ENCODE measurements at regions not wholly inside any gene's neighbourhood (a gene's known extent, or its start where the extent isn't known, plus 50 kb on each side); places are given as distances from the start of the nearest gene placed in this dataset.

DNA sequence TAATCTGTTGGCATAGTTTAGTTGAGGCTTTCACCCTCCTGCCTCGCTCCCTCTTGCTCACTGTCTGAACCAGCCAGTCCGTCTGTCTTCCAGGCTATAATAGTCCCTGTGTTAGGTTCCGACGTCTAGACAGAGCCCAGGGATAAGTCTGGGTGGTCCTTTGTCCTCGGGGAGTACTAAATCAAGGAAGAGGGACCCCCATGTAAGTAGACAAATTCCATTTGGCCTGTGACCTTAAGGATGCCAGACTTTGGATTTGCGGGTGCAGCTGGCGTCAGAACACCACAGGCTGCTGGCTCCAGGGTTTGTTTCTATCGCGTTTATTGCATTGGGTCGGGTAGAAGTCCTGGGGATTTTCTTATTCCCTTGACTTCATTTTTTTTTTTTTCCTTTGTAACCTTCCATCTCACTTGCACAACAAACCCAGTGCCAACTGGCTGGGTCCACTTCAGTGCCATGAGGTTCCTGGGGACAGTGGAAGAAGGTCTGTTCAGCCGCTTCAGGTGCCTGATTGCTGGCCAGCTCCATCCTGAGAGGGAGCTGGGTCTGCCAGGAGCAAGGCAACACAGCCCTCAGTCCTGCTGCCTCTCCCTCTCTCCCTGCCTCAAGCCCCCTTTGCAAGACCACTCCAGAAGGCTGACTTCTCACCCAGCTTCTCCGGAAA, 95.4 kb upstream of the KLHL25 start:
- DNase-seq = no peak

DNA sequence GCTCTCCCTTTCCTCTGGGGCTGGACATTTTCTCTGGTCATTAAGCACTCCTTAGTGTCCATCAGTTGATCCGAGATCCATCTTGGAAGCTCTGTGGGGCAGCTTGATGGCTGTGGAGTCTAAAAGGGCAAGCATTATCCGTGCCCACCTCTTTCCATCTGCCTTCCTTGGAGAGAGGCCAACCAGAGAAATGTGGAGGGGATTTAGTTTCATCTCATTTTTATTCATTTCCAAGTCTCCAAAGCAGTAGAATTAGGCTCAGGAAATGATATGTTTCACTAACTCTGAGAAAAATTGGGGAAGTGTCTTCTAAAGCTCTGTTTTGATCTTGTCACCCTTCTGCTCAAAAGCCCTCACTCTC, 95.9 kb upstream of the KLHL25 start:
- DNase-seq = no peak

DNA sequence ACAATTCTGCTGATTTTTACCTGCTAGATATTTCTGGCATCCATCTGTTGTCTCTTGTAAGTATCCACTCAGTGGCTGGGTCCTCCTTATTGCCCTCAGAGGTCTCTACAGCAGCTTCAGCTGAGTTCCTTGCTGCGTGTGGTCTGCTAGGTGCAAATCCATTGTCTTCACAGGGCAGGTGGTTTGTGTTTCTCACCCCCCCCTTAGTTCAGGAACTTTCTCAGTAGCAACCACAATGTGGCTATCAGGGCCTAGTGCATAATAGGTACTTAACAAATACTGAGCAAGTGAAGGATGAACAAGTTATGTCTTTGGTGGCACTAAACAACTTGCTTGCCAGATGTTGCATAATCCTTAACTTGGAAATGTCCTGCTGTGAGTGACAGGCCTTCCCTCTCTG, 96.7 kb upstream of the KLHL25 start:
- no peak for DNase-seq

DNA sequence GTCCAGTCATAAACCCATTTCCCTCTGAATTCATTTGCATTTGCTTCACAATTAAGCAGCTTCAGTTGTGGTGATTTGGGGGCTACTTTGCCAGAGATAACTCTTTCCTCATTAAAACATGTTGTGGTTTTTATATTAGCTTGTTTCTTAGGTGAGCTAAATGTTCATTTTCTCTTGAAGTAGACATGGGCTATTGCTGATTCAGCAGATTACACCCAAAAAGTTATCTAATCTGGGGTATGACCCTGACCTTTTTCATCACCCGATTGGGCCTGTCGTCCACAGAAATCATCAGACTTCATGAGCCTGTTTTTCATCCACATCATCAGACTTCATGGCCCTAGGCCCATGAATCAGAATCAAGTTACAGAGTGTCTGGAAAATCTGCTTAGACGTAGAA, 97.5 kb upstream of the KLHL25 start:
- DNase-seq = no peak

DNA sequence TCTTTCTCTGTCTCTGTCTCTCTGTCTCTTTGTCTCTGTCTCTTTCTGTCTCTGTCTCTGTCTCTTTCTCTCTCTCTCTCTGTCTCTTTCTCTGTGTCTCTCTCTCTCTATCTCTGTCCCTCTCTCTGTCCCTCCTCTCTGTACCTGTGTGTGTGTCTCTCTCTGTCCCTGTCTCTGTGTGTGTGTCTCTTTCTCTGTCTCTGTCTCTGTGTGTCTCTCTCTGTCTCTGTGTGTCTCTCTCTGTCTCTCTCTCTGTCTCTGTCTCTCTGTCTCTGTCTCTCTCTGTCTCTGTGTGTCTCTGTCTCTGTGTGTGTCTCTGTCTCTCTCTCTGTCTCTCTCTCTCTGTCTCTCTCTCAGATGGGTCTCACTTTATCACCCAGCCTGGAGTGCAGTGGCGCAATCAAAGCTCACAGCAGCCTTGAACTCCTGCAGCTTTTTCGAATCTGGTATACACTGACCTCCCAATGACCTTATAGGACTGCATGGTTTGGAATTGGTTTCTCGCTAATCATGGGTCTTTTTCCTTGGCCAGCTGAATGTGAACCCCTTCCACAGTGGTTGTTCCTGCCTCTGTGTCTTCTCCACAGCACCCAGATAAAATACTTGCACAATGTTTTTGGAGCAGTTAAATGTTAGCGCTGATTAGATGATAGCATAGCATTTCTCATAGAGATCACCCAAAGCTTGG, 102.6 kb upstream of the KLHL25 start:
- no peak for DNase-seq

GRCh38 chr15:85897895-85898717, 103.4 kb upstream of the KLHL25 start:
- DNase-seq = no peak

DNA sequence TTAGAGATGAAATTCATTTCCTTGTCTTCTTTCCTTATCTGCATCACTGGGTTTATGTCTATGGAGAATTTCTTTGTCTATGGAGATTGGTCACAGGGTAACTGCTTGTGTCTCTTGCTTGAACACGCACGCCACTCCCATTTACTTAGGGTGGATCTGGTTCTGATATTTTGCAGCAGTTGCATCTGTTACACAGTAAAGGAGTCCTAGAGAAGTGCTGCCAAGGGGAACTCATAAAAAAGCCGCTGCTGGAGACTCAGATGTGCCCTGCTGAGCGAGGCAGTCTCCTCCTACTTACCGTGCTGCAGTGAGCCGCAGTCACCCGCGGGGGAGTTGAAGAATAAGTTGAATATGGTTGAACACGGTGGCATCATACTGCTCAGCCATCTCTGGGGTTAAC, 105.2 kb upstream of the KLHL25 start:
- peak; percentile 27 for DNase-seq

GRCh38 chr15:85905751-85906450, 111.2 kb upstream of the KLHL25 start:
- no peak for DNase-seq

DNA sequence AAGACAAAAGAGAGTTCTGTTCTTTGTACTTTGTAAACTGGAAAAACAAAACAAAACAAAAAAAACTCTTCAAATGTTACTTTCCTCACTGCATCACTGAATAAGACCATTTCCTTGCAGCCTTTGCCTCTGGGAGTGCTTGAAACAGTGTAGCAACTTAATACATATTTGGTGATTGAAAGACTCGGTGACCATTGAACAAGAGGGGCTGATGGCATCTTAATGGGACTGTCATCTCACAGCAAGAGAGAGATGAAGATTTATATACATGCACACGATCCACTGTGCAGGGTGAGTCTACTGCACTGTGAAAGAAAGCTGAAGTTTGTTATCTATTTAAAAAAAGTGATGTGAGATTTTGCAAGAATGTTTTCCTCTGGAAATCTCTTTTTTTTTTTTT, 111.9 kb upstream of the KLHL25 start:
- no peak for DNase-seq

GRCh38 chr15:85910834-85911233, 116.1 kb upstream of the KLHL25 start:
- DNase-seq = no peak

- DNase-seq = no peak
Measured at GRCh38 chr15:85913461-85913860, 118.7 kb upstream of the KLHL25 start.

- peak; percentile 37 for DNase-seq
Measured at GRCh38 chr15:85920956-85921355, 126.2 kb upstream of the KLHL25 start.

- DNase-seq = no peak
Measured at GRCh38 chr15:85924088-85924487, 129.4 kb upstream of the KLHL25 start.

DNA sequence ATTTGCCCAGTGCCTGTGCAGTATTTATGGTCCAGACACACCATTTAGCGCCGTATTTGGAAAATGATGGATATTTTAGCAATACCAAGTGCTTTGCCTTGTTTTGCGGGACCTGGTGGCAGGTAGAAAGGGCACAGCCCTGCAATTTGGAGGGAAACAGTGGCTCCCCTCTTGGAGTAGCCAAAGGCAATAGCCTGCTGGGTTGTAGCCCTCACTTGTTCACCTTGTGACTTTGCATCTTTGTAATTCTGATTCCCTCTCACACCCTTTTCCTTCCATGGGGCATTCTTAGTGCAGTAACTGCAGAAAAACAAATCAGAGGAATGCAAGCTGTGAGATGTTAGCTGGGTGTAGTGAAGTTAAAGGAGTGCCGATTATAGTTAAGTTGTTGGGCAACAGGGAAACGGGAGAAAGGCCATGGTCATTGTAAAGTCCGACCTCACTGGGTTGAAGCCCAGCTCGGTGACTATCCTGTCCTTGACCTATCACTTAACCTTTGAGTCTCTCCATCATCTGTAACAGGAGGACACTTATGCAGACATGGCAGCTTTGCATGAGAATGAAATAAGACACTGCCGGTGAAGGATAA, 131.0 kb upstream of the KLHL25 start:
- DNase-seq = no peak

- no peak for DNase-seq
Measured at GRCh38 chr15:85926834-85927233, 132.1 kb upstream of the KLHL25 start.

- DNase-seq = no peak
Measured at GRCh38 chr15:85927931-85928537, 133.3 kb upstream of the KLHL25 start.

DNA sequence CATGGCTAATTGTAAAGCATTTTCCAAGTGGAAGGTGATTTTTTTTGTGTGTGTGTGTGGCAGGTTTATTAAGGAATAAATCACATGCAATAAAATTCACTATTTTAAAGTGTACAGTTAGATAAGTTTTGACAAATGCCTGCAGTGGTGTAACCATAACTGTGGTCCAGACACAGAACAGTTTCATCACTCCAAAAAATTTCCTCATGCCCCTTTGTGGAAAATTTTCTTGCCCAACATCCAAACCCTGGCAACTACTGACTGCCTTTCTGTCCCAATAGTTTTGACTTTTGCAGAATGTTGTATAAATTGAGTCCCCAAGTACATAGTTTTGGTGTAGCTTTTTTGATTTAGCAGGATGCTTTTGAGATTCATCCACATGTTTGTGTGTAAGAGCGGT, 135.1 kb upstream of the KLHL25 start:
- no peak for DNase-seq

DNA sequence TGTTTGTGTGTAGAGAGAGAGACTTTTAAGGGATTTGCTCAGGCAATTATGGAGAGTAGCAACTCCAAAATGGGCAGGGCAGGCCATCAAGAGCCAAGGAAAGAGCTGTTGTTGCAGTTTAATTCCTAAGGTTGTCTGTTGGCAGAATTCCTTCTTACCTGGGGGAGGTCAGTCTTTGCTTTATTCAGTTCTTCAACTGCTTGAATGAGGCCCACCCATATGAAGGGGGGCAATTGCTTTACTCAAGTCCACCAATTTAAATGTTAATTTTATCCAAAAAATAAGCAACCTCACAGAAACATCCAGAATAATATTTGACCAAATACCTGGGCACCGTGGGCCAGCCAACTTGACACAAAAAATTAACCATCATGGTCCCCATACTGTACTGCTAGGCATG, 137.7 kb upstream of the KLHL25 start:
- DNase-seq = no peak

- no peak for DNase-seq
Measured at GRCh38 chr15:85934691-85935090, 140.0 kb upstream of the KLHL25 start.

DNA sequence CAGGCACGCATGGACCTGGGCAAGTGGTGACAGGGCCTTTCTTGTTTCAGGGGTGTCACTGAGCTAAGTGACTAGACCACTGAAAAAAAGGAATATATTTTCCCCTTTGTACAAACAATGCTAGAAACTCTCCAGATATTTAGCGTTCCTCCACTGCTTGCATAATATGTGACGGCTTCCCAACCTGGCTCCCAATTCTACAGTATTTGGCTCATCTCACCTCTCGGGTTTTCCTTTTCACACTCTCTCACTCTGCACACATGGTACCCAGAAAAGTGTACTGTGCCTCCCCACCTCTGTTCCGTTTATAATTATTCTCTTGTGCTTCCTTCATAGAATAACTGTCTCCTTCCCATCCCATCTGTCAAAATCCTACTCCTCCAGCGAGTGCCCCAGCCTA, 140.5 kb upstream of the KLHL25 start:
- DNase-seq = no peak

DNA sequence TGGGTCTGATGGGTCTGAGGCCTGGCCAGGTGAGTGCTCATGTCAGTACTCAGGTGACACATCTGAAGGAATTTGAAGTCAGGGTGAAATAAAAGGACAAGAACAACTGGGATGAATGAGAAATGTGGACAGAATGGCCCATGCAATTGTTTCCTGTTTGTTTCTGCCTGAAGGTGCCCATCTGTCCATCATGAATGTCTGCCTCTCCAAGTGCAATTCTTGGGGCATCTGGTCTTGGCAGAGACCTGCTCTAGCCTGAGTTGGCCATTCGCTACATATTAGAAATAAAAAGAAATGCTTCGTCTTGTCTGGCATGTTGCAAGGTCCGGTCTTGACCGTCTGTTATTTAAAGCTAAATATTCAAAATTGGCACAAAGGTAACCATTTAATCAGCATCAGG, 142.0 kb upstream of the AGBL1 start:
- no peak for DNase-seq
